ENCODE measurements at regions not wholly inside any gene's neighbourhood (a gene's known extent, or its start where the extent isn't known, plus 50 kb on each side); places are given as distances from the start of the nearest gene placed in this dataset.
"Not testable (repeated sequence)": the region's sequence is repeated elsewhere in the genome, so short reads cannot be mapped to it uniquely, and the experiment has no call there.

GRCh38 chr12:34303091-34303870 is 281.0 kb downstream of the ALG10 start:
- no peak for DNase-seq (ENCODE audit: low read depth in 3 of 3)

- no peak for DNase-seq (ENCODE audit: low read depth in 3 of 3)
These were observed 281.7 kb downstream of the ALG10 start for GRCh38 chr12:34304001-34304400.

GRCh38 chr12:34304546-34304945 is 282.2 kb downstream of the ALG10 start:
- no peak for DNase-seq (ENCODE audit: low read depth in 3 of 3)

- no peak for DNase-seq (ENCODE audit: low read depth in 3 of 3)
These were observed 282.9 kb downstream of the ALG10 start for GRCh38 chr12:34305176-34305575.

DNA sequence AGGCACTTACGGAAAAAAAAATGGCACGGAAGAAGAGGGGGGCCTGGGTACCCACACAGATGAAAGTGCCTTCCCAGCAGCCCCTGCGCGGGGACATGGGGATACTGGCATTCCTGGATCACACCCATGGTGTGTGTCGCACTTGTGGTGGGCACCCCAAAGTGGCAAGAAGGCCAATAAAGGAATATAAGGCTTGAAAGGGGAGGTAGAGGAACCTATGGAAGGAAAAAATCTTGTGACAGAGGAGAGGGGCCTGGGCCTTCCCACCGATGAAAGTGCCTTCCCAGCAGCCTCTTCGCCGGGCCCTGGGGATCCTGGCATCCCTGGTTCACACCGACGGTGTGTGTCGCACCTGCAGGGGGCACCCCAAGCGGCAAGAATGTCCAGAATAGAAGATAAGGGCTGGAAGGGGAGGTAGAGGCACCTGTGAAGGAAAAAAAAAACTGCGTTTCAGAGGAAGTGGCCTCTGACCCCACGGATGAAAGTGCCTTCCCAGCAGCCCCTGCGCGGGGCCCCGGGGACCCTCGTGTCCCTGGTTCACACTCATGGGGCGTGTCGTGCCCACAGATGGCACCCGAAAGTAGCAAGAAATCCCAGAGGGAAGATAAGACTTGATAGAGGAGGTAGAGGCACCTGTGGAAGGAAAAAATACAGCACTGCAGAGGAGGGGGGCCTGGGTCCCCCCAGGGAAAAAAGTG is 284.0 kb downstream of the ALG10 start:
- DNase-seq (ENCODE audit: low read depth in 3 of 3) = no peak

DNA sequence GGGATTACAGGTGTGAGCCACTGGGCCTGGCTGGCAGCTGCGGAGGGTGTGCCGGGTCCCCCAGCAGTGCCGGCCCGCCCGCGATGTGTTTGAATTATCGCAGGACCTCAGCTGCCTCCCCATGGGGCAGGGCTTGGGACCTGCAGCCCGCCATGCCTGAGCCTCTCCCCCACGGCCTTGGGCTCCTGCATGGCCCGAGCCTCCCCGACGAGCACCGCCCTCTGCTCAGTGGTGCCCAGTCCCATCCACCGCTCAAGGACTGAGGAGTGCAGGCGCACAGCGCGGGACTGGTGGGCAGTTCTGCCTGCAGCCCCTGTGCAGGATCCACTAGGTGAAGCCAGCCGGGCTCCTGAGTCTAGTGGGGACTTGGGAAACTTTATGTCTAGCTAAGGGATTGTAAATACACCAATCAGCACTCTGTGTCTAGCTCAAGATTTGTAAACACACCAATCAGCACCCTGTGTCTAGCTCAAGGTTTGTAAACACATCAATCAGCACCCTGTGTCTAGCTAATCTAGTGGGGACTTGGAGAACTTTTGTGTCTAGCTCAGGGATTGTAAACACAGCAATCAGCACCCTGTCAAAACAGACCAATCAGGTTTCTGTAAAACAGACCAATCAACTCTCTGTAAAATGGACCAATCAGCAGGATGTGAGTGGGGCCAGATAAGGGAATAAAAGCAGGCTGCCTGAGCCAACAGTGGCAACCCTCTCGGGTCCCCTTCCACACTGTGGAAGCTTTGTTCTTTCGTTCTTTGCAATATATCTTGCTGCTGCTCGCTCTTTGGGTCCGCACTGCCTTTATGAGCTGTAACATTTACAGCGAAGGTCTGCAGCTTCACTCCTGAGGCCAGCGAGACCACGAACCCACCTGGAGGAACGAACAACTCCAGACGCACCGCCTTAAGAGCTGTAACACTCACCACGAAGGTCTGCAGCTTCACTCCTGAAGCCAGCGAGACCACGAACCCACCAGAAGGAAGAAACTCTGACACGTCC is 287.8 kb downstream of the ALG10 start:
- not testable (repeated sequence) for DNase-seq (ENCODE audit: low read depth in 3 of 3)

DNA sequence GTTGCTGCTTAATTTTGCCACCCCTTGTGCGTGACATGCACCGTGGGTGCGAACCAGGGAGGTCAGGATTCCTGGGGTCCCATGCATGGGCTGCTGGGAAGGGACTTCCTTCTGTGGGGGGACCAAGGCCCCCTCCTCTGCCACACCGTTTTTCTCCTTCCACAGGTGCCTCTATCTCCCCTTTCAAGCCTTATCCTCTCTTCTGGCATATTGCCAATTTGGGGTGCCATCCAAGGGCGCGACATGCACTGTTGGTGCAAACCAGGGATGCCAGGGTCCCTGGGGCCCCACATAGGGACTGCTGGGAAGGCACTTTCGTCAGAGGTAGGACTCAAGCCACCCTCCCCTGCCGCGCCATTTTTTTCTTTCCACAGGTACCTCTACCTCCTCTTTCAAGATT is 289.0 kb downstream of the ALG10 start:
- DNase-seq (ENCODE audit: low read depth in 3 of 3) = no peak

GRCh38 chr12:34327671-34328070 is 305.4 kb downstream of the ALG10 start:
- DNase-seq (ENCODE audit: low read depth in 3 of 3) = no peak

DNA sequence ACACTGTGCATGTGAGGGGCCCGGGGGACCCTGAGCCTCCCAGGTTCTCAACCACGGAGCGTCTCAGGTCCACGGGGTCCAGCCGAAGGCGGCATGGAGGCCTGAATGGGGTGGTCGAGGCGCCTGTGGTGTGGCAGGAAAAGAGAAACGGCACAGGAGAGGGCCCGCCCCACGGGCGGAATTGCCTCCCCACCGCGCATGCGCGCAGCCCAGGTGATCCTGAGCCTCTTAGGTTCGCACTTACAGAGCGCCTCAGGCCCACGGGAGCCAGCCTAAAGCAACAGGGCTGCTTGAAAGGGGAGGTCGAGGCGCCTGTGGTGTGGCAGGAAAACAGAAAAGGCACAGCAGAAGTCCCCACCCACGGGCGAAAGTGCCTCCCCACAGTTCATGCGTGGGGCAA is 311.0 kb downstream of the ALG10 start:
- DNase-seq (ENCODE audit: low read depth in 3 of 3) = no peak

GRCh38 chr12:34334538-34334937 is 312.2 kb downstream of the ALG10 start:
- DNase-seq (ENCODE audit: low read depth in 3 of 3) = no peak

GRCh38 chr12:34334953-34335743 is 312.9 kb downstream of the ALG10 start:
- no peak for DNase-seq (ENCODE audit: low read depth in 3 of 3)

DNA sequence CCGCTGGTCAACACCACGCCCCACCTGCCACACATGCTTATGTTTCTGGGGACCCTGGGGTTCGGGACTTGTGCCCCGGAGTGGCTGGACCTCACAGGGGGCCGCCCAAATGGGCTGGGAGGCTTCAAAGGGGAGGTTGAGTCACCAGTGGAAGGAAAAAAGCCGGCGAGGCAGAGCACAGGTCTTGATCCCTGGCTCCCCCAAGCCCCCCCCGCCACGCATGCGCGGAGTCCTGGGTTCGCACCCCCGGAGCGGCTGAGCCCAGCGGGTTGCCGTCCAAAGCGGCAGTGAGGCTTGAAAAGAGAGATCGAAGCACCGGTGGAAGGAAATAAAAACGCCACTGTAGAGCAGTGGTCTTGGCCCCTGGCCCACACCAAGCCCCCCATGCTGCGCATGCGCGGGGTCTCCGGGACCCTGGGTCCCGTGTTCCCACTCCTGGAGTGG is 313.5 kb downstream of the ALG10 start:
- no peak for DNase-seq (ENCODE audit: low read depth in 3 of 3)

- DNase-seq (ENCODE audit: low read depth in 3 of 3) = no peak
These were observed 314.5 kb downstream of the ALG10 start for GRCh38 chr12:34336619-34337465.

- DNase-seq (ENCODE audit: low read depth in 3 of 3) = no peak
These were observed 316.5 kb downstream of the ALG10 start for GRCh38 chr12:34338751-34339150.

GRCh38 chr12:34339922-34340321 is 317.6 kb downstream of the ALG10 start:
- DNase-seq (ENCODE audit: low read depth in 3 of 3) = no peak

DNA sequence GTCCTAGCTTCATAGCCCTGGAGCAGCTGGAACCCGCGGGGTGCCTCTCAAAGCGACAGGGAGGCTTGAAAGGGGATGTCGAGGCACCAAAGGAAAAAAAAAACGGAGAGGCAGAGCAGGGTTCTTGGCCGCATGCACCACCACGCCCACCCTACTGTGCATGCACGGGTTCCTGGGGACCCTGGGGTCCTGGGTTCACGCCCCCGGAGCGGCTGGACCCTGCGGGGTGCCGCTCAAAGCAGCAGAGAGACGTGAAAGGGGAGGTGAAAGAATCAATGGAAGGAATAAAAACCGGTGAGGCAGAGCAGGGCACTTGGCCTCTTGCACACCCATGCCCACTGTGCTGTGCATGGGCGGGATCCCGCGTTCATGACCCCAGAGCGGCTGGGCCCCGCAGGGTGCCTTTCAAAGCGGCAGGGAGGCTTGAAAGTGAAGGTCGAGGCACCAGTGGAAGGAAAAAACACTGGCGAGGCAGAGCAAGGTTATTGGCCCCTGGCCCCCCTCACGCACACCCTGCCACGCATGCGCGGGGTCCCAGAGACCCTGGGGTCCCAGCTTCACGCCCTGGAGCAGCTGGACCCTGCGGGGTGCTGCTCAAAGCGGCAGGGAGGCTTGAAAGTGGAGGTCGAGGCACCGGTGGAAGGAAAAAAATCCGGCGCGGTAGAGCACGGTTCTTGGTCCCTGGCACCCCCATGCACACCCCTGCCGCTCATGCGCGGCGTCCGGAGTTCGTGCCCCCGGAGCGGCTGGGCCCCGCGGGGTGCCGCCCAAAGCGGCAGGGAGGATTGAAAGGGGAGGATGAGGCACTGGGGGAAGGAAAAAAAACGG is 318.5 kb downstream of the ALG10 start:
- DNase-seq (ENCODE audit: low read depth in 3 of 3) = no peak

GRCh38 chr12:34341362-34341733 is 319.1 kb downstream of the ALG10 start:
- DNase-seq (ENCODE audit: low read depth in 3 of 3) = no peak

DNA sequence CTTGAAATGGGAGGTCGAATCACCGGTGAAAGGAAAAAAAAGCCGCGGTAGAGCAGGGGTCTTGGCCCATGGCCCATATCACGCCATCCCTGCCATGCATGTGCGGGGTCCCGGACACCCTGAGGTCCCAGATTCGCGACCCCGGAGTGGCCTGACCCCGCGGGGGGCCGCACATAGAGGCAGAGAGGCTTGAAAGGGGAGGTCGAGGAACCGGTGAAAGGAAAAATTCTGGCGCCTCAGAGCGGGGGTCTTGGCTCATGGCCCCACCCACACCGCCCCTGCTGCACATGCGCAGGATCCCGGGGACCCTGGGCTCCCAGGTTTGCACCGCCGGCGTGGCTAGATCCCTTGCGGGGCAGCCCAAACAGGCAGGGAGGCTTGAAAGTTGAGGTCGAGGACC is 319.8 kb downstream of the ALG10 start:
- no peak for DNase-seq (ENCODE audit: low read depth in 3 of 3)

DNA sequence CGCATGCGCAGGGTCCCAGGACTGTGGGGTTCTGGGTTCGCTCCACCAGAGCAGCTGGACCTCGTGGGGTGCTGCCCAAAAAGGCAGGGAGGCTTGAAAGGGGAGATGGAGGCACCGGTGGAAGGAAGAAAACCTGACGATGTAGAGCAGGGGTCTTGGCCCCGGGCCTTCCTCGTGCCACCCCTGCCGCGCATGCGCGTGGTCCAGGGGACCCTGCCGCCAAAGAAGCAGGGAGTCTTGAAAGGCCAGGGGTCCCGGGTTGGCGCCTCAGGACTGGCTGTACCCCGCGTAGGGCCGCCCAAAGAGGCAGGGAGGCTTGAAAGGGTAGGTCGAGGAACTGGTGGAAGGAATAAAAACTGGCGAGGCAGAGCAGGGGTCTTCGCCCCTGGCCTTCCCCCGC is 321.0 kb downstream of the ALG10 start:
- DNase-seq (ENCODE audit: low read depth in 3 of 3) = no peak

DNA sequence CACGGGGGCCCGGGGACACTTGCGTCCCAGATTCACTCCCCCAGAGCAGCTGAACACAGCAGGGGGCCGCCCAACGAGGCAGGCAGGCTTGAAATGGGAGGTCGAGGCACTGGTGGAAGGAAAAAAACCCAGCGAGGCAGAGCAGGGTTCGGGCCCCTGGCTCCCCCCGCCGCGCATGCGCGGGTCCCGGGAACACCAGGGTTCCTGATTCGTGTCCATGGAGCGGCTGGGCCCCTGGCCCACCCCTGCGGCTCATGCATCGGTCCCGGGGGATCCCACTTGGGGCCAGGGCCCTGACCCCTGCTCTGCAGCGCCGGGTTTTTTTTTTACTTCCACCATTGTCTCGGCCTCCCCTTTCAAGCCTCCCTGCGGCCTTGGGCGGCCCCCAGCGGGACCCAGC is 321.5 kb downstream of the ALG10 start:
- no peak for DNase-seq (ENCODE audit: low read depth in 3 of 3)

All from stimulated activated CD4-positive, alpha-beta T cell treated with anti-CD3 and anti-CD28 coated beads, TNF-alpha, amount 100 ng/mL, for 24 hours (primary cell).